HG03045 (cell line): ENCODE measurements at regions not wholly inside any gene's neighbourhood (a gene's known extent, or its start where the extent isn't known, plus 50 kb on each side); places are given as distances from the start of the nearest gene placed in this dataset.

Experiments
- ATAC-seq: cut with Tn5 transposase; IDR thresholded peaks from one replicate; pipeline ENCODE4 v1.9.1; 2021; ENCODE audit warnings: mild to moderate bottlenecking, moderate library complexity; ENCODE audit not compliant: unreplicated experiment

DNA sequence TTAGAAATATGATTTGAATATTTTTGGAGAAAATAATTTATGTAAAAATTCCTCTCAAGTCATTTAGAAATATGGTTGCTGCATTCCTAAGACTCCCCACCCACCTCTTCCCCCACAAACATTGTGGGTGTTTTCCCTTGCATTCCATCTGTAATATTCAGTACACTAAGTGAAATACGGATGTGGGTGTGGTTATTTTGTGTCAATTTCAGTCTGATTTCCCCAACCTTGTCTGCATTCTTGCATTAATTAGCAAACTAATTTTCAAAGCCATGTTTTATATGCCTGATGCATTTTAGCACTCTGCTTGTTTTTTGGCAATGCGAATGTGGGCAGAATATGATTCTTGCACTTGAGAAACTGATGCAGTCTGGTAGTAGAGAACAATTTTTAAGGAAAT is 408.3 kb upstream of the RGMA start:
- no peak for ATAC-seq

DNA sequence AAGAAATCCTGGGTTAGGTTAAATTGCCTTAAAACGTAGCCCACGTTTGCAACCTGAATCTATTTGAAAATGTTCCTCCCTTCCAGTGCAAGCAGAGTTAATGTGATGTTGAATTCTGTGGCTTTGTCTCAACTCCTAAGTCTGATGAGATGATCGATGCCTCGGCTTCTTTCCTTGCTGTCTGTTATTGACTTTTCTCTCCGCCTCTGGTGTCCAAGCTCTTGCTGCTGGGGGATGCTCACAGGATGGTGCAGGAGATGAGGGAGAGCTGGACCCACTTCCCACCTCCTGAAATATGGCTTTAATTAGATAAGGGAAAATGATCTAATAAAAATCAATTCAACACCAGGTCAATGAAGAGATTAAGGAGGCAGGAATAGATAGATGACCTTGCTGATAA is 407.9 kb upstream of the RGMA start:
- no peak for ATAC-seq

DNA sequence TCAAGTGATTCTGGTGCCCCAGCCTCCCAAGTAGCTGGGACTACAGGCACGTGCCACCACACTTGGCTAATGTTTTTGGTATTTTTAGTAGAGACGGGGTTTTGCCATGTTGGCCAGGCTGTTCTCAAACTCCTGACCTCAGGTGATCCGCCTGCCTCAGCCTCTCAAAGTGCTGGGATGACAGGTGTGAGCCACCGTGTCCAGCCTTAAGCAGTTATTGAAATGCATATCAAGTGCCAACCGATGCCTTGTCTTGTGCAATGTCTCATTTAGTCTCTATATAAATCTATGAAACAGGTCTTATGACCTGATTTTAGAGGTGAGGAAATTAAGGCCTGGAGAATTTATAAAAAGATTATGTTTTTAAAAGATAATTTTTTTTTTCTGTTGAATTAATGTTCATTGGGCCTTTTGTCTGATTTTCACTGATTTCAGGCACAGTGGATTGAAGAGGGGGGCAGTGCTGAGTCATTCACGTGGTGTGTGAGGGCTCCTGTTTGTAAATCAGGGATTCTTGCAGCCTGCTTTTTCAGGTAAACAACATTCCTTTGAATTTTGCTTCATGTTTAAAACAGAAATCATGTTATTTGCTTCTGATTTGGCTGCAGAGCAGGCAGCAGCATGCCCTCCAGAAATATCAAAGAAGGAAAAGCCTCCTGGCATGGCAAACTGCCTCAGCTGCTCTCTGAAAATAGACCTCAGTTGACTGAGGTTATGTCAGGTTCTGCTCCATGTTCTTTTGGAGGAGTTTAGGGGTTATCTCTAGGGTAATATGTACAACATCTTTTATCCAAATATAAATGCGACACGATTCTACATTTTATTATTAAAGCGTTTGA is 407.0 kb upstream of the RGMA start:
- ATAC-seq: no peak

DNA sequence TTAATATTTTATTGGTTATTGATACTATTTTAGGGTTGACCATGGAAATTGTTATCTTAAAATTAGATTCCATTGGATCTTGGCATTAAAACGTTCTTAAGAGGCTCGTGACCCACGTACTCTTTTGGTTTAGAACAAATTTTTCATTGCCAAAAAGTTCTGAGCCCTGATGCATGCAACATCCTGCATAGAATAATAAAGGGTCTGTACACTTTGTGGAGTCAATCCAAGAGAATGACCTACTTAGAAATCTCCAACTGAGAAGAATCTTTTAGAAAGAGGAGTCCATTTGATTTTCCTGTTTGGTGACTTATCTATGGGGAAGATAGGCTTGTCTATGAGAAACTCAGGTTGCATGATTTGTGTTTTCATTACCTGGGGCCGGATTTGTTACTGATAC is 404.2 kb upstream of the RGMA start:
- no peak for ATAC-seq

DNA sequence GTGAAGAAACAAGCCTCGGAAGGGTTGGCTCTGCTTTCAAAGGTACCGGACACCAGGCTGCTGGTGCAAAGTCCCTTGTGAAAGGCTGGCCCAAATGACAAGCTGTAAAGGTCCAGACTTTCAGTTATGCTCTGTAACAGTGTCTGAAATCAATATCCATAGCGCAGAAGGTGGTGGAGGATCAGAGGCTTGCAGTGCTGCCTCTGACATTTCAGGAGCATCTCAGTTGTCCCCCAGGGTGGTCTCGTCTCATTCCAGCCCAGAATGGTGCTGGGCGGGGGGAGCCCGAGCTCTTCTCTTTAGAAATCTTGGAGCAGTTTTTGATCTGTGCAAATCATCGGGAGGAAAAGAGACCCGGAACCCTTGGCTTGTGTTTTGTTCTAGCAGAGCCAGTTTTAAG is 402.3 kb upstream of the RGMA start:
- no peak for ATAC-seq

DNA sequence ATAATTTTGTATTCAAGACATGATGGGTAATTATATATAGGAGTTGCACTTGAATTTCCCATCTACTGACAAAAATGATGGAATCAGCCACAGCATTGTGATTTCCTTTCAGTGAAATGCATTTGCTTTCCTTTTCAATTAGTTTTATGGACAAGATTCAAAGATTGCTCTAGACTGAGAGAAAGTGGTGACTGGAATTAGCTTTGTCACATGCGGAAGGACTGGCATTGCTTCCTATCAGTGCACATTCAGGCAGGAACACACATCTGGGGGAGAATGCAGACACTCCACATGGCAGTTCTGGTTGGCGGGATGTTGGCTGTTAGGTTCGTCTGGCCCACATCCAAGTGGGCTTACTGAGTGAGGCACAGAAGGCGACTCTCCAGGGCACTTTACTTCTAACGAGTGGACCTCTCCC is 399.3 kb upstream of the RGMA start:
- no peak for ATAC-seq

DNA sequence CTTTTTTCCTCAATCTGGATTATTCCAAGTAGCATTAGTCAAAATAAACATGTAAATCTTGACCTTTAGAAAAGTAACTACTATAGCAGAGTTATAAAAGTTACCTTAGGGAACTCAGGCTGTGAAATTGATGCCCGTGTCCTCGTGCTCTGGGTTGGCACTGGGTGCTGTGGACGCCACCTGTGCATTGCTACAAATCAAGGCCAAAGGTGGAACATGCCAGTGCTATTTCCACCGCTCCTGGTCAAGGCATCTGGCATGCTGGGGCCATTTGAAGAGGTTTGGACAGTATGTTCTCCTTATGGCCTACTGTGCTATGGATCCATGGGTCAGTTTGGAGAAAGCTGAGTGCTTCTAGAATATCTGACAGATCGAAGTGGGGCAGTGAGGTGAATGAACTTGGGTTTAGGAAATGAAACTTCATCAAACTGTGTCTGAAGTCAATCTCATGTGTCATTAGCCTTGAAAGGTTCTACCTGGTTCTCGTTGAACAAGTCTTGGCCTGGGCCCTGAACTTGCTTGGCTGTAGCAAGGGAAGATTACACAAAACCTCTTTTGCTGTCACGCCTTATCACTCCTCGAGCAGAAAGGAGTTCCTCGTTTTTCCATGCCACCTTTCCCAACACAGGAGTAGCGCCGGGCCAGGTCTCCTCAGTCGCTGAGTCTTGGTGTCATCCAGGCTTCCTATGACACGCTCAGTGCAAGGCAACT is 397.6 kb upstream of the RGMA start:
- no peak for ATAC-seq

DNA sequence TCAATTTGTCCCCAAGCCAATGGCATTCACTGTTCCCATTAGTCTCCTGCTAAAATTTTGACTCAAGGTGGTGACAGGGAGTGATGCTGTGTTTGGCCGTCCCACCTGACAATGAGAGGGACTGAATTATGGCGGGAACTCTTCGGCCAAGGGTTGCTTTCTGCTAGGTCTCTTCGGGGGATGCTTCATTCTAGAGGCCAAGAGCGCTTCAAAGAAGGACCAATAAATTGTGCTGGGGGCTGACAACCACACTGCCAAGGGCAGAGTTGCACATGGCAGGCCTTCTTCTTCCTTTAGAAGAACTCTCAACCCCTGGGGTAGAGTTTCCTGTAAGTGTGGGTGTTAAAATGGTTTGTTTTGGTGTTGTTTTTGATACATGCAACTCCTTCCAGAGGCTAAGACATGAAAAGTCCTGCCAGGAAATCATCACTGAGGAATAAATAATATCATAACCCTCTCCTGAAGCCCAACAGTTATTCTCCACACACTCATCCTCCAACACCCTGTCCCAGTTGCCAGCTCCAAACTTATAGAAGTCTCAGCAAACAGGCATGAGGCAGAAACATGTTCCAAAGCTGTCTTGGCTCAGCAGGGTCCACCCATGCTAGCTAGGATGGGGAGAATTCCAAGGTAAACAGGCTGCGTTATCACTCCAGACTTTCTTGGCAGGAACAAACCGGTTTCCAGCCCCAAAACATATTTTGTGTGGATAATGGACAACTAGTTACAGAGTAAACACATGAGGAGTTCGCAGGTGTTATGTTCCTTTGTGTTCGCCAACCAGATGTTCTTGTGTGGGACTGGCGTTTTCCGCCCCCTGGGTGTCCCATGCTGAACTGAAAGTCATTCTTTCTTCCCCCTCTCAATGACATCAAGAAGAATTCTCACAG is 396.7 kb upstream of the RGMA start:
- ATAC-seq: no peak

DNA sequence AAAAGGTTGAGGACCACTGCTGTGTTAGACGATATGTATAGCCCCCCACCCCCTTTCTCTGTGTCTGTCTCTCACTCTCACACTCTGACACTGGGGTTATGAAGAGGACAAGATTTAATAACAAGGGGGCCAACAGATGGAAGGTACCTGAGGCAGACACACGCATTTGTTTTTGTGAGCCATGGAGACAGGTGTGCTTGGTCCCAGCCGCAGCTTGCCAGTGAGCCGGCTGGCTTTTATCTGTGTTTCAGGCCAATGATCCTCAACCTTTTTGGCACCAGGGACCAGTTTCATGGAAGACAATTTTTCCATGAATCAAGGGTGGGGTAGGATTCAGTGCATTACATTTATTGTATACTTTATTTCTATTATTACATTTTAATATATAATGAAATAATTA is 394.9 kb upstream of the RGMA start:
- no peak for ATAC-seq

DNA sequence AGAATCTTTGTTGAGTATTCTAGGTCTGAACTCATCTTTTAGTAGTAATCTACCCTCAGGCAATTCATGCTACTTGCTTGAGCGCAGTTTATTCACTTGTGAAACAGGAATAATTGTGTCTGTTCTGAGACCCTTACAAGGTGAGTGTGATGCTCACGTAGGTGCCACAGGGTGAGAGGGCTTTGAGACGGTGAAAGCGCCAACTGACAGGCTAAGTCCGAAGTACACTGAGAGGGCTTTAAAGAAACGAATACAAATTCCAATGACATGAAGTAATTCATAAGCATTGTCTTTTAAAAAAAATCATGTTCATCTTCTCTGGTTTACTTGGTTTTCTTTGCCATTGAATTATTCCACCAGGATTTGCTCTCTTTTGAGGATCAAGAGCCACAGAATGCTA is 393.7 kb upstream of the RGMA start:
- ATAC-seq: no peak

DNA sequence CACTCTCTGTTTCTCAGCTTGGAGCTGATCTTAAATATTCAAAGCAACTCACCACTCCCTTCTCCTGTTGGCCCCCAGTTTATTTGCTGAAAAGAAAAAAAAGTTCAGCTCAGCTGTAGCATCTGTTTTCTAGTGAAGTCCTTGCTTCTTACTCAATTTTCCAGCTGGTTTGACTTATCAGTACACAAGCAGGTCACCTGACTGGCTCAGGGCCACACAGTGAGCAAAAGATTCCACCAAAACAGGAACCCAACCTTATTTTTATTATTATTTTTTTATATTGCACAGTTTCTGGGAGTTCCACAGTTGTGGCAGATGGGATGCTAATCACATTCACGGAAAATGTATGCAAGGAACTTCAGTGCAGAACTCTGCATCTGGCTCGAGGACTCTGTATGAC is 390.7 kb upstream of the RGMA start:
- ATAC-seq: no peak

DNA sequence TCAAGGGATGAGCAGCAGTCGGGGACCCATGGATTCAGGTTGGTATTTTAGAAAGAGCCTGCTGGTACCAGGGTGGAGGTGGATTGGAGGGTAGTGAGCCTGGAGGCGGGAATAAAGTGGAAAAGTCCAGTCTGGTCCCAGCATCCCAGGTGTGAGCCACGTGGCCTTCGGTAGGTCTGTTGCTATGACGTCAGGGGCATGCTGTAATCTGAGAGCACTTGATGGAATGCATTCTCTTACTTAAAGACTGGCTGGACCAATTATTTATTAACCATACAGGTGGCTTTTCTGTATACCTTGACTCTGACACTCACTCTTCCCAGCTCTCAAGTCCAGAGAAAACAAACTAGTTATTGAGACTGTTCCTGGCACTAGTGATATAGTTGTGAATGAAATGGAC is 389.9 kb upstream of the RGMA start:
- ATAC-seq: no peak

DNA sequence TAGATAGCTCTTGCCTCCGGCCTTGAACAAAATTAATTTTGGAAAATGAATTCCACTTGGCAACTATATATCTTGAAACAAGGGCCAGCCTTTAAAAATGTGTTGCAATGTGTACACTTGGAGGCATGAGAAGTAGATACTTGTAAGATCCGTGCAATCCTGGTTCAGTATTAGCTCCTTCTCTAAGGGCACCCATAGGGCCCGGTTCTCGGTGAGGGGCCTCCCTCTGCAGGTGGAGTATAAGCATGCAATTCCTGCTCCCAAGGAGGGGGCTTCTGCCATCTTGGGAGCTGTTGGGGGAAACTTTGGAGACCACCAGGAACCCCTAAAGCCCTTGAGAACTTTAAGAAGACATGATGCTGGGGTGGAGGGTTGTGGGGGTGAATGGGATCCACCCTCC is 388.7 kb upstream of the RGMA start:
- ATAC-seq: no peak

DNA sequence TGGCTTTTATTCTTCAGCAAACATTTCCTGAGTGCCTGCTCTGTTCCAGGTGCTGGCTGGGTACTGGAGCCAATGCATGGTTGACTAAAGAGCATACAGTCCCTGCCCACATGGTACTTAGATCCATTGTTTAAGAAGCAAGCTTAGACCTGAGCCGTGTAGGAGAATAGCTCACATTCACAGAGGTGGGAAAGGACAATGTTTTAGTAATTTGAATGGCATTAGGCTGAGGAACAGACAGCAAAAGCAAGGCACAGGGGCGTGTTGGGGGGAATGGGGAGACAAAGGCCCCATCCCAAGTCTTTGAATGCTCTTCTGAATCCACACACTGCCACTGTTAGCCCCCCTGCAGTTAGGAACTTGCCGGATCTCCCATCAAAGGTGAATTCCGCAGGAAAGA is 388.2 kb upstream of the RGMA start:
- no peak for ATAC-seq

DNA sequence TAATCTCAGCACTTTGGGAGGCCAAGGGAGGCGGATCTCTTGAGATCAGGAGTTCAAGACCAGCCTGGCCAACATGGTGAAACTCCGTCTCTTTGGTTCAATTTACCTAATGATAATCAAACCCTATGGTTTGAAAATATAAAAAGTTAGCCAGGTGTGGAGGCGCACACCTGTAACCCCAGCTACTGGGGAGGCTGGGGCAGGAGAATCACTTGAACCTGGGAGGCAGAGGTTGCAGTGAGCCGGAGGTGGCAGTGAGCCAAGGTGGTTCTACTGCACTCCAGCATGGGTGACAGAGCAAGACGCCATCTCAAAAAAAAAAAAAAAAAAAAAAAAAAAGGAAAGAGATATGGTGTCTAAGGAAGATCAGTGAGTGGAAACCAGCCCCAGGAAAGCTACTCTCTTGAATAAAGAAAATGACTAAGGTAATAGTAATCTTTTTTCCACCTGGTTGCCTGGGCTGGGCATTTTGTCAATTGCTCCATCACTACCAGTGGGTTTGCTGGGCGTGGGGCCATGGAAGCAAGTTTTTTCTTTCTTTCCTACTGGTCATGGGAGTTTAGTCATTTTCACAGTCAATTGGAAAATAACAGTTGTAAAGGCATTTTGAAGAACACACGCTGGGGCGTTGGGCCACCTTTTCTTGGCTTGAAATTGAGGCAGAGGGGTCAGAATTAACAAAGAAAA is 387.6 kb upstream of the RGMA start:
- ATAC-seq: no peak

DNA sequence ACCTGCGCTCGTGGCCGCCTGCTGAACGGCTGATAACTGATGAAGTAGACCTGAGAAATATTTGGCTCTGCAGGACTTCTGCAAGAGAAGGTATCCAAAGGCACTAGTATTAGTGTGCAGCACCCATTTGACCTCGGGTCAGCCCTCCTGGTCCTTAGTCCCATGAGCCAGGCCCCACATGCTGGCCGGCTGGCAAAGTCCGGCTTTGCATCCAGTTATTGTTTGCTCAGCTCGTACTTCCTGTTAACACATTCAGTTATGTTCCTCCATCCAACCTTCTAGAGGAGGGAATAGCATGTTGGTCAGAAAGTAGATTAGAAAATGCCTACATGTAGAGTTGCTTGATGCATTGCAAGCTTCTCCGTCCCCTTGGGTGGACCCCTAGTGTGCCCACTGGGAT is 385.7 kb upstream of the RGMA start:
- ATAC-seq: no peak

DNA sequence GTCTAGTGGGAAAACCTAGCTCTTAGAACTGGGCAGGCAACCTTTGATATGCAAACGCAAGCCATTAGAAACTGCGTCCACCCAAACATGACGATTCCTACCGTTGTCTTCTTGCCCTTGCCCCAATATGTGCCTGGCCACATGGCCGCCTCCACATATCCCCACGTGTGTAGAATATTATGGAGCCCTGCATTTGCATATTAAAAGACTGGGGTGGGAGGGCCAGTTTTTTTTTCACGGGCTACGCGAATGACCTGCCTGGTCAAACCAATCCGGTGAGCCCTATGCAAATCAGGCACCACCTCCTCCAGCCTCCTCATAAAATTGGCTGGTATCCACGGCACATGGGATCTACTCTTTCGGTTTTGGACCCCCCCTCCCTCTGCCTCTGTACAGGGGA is 381.0 kb upstream of the RGMA start:
- ATAC-seq: no peak

DNA sequence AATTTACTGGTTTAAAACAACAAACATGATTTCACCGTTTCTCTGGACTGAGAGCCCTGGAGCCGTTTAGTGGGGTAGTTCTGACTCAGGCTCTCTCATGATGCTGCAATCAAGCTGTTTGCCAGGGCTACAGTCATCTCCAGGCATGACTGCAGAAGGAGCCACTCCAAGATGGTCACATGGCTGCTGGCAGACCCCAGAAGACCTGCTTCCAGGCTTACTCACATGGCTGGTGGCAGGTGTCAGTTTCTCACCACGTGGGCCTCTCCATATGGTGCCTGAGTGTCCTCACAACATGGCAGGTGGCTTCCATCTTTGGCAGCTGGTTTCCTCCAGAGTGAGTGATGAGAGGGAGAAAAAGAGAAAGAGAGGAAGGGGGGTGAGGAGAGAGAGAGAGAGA is 378.3 kb upstream of the RGMA start:
- no peak for ATAC-seq

DNA sequence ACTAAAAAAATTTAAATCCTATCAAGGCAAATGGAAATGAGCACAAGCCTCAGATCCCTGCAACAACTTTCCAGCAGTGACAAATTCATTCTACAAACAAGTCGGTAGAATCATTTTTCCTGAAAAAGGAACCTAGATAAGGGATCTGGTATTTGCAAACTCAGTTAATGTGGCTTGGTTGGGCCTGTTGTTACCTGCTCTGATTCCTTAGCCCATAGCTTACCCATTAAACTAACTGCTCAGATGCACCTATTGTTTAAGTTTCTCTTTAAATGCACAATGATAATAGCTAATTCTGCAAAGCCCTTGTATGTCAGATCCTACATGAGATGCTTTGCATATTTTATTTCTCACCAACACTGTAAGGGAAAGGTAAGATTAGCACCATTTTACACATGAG is 377.4 kb upstream of the RGMA start:
- ATAC-seq: no peak

DNA sequence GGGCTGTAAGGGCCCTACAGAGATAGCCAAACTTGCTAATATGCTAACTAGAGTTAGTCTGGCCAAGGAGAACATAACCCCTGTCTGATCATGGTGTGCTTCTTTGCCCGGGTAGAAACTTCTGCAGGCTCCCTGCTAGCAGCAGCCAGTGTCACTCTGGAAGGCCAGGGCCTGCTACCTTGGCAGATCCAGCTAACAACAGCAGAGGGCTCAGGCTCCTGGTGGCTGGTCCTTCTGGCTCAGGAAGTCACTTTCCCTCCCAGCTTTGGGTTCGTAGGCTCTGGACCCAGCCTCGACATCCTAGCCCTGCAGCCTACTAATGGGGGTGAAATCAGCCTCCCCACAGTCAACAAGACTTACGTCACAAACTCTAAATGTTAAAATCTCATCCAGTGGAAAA is 373.7 kb upstream of the RGMA start:
- no peak for ATAC-seq

DNA sequence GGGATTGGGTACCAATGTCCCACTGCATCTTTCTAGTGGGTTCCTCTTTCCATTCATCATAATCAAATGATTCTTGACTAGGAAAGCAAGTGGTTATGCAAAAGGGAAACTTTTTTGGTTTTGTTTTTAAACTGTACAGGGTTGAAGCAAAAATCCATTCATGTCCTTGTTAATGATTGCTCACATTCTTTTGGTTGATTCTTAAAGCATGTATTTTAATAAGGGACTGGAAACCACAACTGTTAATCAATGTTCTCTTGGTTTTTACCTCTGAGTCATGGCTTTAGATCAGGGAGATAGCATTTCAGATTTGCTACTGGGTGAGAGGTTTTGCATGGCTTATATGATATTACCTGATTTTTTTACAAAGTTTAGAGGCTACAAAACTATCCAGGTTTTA is 371.7 kb upstream of the RGMA start:
- no peak for ATAC-seq
